ENCODE measurements at regions not wholly inside any gene's neighbourhood (a gene's known extent, or its start where the extent isn't known, plus 50 kb on each side); places are given as distances from the start of the nearest gene placed in this dataset.

- DNase-seq = no peak
- intact Hi-C loops (cut with DNase I) = no loop called here
Observed at GRCh38 chr10:9605231-9605630, 1412.4 kb upstream of the CELF2 start.

DNA sequence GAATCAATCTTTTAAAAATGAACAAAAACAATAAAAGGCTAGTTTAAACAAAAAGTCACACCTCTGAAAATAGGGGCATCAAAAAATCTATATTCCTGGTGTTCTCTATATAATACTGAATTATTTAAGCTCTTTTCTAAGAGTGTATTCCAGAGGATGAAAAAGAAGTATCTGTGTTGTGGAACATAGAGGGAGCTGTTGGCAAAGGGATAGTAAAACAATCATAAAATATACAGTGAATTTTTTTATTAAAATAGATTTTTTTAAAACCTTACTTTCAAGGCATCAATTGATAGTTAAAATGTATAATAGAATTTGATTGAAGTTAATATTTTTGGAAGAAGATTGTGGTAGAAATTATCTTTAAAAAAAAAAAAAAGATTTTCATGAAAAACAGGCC, 1409.1 kb upstream of the CELF2 start:
- intact Hi-C loops (cut with DNase I) = no loop called here
- no peak for DNase-seq

- intact Hi-C loops (cut with DNase I) = no loop called here
- DNase-seq = no peak
Observed at GRCh38 chr10:9613338-9614075, 1404.2 kb upstream of the CELF2 start.

DNA sequence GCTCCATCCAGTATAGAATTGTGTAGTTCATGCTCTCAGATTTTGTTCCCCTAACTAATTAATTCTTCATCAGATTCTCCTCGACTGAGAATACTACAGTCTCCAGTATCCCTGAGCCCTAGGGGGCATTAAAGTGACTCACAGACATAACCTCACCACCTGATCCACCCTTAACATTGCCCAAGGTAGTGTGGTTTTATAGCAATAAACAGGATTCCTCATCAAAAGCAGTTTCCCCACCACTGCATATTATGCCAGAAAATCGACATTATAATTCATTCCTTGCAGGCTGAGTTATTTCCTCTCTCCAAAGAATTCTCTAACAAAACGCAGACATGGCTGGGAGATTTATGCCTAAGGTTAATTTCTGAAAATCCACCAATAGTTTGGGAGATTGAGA, 1402.5 kb upstream of the CELF2 start:
- intact Hi-C loops (cut with DNase I) = no loop called here
- DNase-seq = no peak

- DNase-seq = no peak
- intact Hi-C loops (cut with DNase I) = no loop called here
Observed at GRCh38 chr10:9621216-9621615, 1396.5 kb upstream of the CELF2 start.

DNA sequence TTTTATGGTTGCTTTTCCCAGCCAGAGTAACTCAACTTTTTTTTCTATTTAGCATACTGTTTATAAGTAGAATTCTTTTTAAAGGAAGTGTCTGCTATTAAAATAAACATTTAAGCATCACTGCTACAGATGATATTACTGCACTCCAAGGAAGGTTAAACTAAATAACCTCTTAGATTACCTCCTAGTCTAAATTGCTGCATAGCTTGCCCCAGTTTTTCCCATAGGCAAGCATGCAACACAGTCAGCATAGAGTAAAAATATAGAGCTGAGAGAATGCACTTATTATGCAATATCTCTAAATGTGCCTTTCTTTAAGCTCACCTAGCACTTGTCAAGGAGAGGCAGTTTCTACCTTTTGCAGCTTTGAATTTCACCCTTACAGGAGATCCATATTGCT, 1392.4 kb upstream of the CELF2 start:
- intact Hi-C loops (cut with DNase I) = no loop called here
- DNase-seq = no peak

- intact Hi-C loops (cut with DNase I) = no loop called here
- DNase-seq = no peak
Observed at GRCh38 chr10:9634466-9634865, 1383.2 kb upstream of the CELF2 start.

GRCh38 chr10:9635691-9636090, 1382.0 kb upstream of the CELF2 start:
- no peak for DNase-seq
- intact Hi-C loops (cut with DNase I) = no loop called here

DNA sequence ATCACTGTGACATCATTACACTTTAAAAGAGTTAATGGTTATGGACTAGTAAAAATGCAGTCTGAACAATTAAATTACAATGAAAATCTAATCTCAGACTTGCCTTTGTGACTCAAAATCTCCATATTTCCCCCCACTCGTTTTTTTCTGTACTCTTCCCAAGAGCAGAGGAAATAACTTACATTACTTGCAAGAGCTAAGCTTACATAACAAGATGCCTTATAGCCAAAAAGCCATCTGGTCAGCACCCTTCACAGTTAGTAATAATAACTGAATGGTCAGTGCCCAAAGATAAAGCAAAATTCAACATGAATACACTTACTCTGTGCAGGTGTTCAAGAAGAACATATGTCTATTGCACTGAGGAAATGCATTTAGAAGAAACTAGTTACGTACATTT, 1381.5 kb upstream of the CELF2 start:
- DNase-seq = no peak
- intact Hi-C loops (cut with DNase I) = no loop called here

GRCh38 chr10:9643782-9644181, 1373.9 kb upstream of the CELF2 start:
- DNase-seq = no peak
- intact Hi-C loops (cut with DNase I) = no loop called here

DNA sequence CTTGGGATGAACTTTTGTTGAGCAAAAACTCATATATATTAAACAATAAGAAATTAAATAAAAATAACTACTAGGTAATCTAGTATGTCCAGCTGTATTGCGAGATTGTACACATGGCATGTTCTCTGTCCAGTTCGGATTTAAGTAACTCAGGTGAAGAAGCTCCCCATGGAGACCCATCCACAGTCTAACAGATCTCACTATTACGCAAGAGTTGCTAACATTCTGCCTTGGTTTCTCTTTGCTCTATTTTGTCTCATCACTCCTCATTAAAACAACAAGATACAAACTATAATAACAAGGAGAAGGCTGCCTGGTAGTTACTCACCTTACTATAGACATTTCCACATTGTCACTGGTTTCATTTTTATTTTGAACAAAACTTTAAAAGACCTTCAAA, 1372.3 kb upstream of the CELF2 start:
- no peak for DNase-seq
- intact Hi-C loops (cut with DNase I) = no loop called here

- no peak for DNase-seq
- intact Hi-C loops (cut with DNase I) = no loop called here
Observed at GRCh38 chr10:9645928-9646600, 1371.6 kb upstream of the CELF2 start.

- intact Hi-C loops (cut with DNase I) = no loop called here
- no peak for DNase-seq
Observed at GRCh38 chr10:9654261-9654660, 1363.4 kb upstream of the CELF2 start.

DNA sequence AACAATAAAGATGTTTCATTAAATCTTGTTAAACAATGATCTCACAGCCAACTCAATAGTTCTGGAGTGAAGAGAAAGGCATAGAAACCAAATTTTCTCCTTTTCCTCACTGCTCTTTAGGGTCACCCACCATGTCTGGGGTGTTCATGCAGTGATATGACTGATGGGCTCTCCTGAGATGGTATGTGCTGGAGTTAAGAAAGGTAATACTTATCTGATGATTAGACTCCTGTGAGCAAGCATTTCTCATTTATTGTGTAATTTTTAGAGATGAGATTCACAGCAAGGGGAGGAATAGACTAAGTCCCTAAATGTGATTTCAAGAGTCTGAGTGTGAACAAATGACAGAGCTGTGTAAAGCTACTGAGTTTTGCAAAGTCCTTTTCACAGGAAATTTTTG, 1361.3 kb upstream of the CELF2 start:
- no peak for DNase-seq
- intact Hi-C loops (cut with DNase I) = no loop called here

GRCh38 chr10:9656996-9657395, 1360.7 kb upstream of the CELF2 start:
- DNase-seq = no peak
- intact Hi-C loops (cut with DNase I) = no loop called here

GRCh38 chr10:9657530-9657929, 1360.1 kb upstream of the CELF2 start:
- intact Hi-C loops (cut with DNase I) = no loop called here
- DNase-seq = no peak

GRCh38 chr10:9668411-9668810, 1349.3 kb upstream of the CELF2 start:
- intact Hi-C loops (cut with DNase I) = no loop called here
- DNase-seq = no peak

DNA sequence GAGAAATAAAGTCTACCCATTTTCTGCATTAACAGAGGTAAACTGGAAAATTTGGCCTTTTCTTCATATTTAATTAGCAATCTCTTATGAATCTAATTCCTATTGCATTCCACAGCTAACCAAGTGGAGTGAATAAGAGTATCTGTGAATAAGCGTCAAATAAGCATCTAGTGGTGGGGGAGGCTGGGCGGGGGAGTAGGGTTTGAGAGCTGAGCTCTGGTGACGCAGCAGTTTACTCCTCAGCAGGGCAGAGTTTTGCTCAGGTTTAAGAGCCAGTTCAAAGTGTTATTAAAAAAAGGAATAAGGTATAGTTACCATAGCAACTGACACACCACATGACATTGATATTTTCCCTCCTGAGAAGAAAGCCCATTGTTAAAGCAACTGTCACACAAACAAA, 1346.8 kb upstream of the CELF2 start:
- intact Hi-C loops (cut with DNase I) = no loop called here
- no peak for DNase-seq

- intact Hi-C loops (cut with DNase I) = no loop called here
- DNase-seq = no peak
Observed at GRCh38 chr10:9681655-9682054, 1336.0 kb upstream of the CELF2 start.

GRCh38 chr10:9682802-9683201, 1334.9 kb upstream of the CELF2 start:
- no peak for DNase-seq
- intact Hi-C loops (cut with DNase I) = no loop called here

DNA sequence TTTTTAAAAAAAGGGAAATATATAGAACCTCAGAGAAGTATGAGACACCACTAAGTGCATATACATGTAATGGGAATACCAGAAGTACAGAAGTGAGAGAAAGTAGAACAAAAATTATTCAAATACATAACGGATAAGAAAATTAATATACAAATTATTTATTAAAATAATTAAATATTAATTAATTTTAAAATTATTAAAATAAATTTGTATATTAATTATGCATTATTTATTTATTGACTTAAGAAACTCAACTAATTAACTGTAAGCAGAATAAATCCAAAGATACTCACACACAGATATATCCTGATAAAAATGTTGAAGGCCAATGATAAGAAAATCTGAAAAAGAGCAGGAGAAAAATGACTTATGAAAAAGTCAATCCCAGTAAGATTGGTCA, 1333.5 kb upstream of the CELF2 start:
- intact Hi-C loops (cut with DNase I) = no loop called here
- no peak for DNase-seq

DNA sequence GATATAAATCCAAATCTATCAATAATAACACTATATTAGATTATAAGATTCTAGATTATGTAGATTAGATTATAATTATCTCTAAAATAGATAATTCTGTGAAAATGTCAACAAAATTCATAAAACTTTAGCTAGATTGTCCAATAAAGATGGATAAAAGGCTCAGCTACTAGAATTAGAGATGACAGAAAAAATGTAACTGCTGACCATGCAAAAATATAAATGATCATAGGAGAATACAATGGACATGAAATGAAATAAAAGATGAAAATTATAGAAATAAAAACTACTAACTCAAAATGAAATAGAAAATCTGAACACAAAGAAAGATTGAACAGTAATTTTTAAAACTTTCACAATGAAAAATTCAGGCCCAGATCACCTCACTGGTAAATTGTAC, 1332.1 kb upstream of the CELF2 start:
- intact Hi-C loops (cut with DNase I) = no loop called here
- no peak for DNase-seq

DNA sequence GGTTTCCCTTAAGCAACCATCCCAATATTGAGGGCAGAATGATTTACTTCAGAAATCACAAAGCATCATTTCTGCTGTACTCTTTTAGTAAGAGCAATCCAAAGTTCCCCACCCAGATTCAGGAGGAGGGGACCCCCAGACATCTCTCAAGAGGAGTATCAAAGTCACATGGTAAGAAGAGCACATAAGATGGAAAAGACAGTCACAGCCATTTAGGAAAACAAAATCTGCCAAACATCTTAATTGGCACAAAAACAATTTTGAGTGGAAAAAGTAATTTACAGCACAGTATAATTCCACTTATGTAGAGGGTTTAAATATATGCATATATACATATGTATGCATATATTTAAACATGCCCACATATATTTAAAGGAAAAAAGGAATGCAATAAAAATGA, 1329.0 kb upstream of the CELF2 start:
- DNase-seq = no peak
- intact Hi-C loops (cut with DNase I) = no loop called here

Measured in posterior cingulate gyrus (tissue), 11 donors.